Cerebellar nuclear complex (tissue), 1 donor: ENCODE measurements at regions not wholly inside any gene's neighbourhood (a gene's known extent, or its start where the extent isn't known, plus 50 kb on each side); places are given as distances from the start of the nearest gene placed in this dataset.

Experiments used
- DNase-seq, 2 experiments: peaks; one replicate each; lab custom pipeline; 2025; lab: John Stamatoyannopoulos, UW

DNA sequence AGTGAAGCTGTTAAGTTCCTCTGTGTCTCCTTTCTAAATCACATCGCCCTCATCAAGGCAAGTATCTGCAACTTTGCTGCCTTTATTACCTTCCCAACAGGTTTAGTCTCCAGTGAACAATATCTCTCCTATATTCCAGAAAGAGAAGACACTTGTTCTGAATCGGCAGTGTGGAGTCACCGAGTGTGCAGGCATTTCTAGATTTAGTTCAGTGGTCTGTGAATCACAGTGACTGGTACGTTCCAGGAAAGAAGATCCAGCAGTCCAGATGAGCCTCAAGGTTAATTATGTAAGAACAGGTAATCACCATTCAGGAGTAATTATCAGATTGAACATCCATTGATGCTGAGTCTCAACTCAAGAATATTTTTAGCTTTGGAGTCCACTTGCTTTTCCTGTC is 497.0 kb downstream of the FOXO1 start:
- no peak for DNase-seq

DNA sequence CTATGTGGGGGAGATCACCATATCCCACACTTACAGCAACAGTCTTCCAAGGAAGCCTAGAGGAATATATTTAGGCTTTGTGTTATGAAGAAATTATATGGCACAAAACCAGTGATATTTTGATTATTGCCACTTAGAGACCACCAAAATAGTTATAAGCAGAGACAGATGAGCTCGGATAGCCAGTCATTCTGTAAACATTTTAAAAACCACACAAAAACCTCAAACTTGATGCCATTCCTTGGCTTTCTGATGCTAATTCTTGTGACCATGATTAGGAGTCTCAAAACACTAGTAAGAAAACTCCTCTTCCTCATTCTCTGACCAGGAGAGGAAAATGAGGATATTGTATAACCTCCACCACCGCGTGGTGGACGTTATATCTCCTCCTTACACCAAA is 496.4 kb downstream of the FOXO1 start:
- no peak for DNase-seq

DNA sequence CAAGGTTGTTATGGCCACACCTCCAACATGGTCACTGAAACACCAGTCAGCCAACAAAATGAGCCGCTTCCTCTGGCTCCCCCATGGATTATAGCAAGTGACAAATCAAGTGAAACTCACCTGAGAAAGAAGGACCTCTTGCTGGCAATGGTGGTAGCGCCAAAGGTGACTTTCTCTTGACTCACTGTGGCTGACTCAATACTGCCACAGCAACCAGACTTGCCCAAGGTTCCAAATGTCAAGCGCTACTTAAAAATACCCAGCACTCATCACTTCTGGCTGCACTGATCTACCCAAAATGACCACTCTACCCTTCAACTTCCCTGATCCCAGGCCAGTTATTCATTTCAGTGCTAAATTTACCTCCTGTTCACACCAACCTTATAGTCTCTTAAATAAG is 495.5 kb downstream of the FOXO1 start:
- DNase-seq = no peak

DNA sequence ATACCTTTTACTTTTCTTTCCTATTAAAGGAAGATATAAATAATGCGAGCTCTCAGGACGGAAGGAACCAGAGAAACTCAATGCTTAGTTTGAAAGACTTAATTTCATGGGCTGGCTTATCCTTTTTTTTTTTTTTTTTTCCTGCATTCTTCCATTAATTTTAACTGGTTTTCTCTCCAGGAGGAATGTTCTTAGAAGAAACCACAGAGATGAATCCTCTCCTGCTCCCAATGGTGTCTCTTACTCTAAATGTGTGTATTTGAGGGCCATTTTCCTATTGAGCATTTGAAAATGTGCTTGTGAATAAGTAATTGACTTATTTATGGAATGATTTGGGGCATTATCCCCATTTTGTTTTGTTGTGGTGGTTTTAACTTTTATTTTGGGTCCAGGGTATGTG is 494.9 kb downstream of the FOXO1 start:
- no peak for DNase-seq

DNA sequence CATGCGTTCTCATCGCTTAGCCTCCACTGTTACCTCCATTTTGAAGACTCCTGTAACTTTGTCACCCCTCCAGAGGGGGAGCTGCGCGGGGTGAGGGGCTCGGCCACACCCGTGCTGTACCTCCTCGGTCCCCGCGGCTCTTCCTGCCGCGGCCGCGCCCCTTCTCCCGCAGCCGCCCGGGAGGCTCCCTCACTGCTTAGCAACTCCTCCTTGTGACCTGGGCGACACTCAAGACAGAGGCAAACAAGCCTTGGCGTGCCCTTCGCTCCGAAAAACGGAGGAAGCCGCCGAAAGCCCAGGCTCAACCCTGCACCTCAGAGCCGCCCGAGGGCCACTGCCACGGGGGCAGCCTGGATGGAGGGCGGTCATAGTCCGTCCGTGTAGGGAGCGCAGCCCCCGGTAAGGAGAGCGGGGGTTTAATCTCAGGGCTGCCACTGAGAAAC is 494.3 kb downstream of the FOXO1 start:
- no peak for DNase-seq

DNA sequence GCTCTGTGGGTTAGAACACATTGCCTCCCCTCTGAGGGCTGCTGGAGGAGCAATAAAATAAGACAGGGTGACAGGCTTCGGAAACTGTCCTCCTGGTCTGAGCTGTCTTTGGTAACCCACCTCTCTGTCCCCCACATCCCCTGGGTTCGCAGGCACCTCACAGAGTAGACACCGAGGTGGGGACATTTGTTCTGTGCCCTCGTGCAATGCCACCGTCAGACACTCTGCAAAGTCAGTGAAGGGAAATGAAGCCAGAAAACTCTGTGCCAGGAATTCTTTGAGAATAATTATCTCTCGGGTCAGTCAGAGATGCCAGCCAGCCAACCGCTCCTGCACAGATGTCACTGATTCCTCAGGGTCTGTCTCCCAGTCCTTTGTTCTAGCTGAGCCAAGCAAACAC is 493.6 kb downstream of the FOXO1 start:
- DNase-seq = no peak

DNA sequence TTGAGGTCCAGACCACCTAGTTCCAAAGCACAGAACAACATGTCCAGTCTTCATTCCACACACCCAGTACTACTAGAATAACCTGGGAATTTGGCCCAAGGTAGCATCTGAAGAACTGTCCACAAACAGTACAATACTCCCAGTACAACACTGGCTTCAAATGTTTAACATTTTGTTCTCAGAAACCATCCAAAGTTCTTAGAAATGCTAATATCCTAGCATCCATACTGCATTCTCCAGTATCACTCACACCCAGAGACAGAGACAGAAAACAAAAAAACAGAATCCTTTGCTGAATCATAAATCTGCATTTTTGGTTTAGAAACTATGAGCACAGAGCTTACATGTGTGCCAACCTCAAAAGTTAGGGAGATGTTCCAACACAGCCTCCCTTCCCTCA is 490.8 kb downstream of the FOXO1 start:
- DNase-seq = no peak

DNA sequence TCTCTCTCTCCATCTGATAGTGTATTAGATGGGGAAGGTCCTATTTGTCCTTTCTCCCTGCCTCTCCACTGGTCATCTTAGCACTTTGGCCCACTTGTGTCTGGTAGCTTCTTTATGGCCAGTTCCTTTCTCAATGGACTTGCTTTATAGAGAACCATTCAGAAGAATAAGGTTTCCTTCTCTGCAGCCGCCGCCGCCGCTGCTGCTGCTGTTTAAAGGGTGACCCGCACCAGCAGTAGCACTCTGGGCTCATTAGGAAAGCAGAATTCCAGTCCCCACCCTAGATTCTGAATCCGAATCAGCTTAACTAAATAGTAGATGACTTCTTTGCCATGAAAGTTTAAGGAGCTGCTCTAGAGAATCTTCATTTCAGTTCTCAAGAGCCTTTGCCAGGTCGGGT is 490.2 kb downstream of the FOXO1 start:
- no peak for DNase-seq

DNA sequence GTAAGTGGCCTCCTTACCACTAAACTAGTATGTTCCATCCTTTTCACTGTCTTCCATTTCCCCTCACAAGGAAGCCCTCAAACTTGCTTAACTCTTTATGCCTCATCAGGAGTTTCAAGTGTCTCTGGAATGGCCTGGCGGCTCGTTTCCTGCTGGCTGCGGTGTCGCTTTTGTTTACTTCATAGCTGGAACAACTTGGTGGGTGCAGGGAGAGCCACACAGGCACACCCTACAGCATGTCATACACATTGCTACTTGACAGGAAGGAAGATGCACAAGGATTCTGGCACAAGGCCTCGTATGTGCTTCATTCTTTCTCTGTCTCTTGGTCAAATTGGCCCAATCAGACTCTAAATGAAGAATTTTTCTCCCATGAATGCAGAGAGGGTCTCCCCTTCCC is 488.3 kb downstream of the FOXO1 start:
- no peak for DNase-seq

DNA sequence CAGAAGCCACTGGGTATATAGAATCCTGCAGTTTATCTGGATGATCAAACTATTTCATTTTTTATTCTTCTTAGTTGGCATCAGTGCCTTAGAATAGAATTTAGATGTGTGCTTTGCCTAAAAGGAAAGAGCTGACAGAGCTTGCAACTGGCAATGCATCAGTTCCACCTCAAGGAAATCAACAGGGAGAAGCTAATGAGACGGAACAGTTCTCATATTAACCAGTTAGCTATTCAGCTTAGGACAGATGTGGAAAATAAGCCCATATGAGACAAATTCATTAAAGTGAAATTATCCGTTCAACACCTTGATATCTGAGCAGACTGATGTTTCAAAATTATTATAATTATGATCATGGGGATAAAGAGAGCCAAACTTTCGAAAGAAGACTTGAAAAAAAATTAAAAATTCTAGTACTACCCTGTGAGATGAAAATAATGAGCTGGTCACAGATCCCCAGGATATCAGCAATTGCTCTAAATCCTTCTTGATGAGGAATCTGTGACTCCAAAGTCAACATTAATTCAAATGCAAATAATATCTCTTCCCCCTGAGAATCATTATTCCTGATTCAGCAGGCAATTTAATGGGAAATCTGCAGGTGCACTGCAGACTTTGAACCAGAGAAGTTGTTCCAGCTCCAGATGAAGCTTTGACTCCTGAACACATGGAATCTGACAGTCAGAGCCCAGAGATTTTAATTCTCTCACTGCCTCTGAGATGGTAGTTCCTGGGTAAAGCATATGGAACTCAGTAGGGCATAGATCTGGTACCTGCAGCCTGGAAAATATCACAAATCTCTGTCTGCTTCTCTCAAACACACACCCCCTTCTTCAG is 486.8 kb downstream of the FOXO1 start:
- no peak for DNase-seq

DNA sequence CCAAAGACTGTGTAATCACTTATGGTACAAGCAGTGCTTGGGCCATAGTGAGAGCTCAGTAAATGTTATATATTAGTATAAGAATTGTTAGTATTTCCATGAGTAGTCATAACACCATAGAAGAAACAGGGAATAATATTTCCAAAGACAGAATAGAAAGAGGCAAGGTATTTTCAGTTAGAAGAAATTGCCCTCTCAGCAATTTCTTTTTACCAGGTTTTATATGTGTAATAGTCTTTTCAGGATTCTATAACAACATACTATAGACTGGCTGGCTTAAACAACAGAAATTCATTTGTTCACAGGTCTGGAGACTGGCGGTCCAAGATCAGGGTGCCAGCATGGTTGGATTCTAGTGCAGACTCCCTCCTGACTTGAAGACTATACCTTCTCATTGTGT is 485.7 kb downstream of the FOXO1 start:
- no peak for DNase-seq

DNA sequence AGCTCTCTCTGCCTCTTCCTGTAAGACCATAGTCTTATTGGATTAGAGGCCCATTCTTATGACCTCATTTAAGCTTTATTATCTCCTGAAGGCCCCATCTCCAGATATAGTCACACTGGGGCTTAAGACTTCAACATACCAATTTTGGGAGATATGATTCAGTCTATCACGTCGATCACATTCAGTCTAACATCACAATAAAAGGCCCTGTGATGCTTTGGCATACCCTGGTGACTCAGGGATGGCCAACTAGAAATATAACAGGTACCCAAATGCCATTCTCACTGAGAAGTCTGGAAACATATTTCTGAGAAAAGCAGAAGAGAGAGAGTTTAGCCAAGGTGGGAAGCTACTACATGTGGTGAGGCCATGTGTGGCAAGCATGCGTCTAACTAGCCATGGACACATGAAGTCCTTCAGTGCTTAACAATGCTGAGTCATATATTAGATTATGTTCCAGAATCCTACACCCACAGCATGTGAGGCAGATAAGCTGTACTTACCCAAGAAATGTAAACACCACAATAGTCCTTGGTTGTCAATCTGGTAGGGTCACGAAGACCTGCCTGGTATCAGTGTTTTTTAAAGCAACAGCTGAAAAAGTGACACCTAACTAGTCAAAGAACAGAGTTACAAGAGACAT is 485.1 kb downstream of the FOXO1 start:
- DNase-seq = no peak

DNA sequence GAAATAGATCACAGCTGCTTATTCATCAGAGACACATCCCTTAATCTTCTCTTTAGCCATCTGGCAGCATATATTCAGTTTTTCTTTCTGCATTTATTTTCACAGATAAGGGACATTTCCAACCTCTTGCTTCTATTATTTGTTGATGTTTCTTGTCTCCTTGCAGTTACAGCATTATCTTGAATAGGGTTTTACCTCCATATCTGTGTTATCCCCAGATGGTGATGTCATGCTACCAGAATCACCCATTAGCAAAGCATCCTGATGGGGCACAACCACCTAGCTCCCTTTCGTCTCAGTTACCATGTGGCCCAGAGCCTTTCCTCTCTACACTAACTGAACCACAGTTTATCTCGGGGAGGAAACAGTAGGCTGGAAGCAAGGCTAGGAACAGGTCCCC is 483.9 kb downstream of the FOXO1 start:
- no peak for DNase-seq

DNA sequence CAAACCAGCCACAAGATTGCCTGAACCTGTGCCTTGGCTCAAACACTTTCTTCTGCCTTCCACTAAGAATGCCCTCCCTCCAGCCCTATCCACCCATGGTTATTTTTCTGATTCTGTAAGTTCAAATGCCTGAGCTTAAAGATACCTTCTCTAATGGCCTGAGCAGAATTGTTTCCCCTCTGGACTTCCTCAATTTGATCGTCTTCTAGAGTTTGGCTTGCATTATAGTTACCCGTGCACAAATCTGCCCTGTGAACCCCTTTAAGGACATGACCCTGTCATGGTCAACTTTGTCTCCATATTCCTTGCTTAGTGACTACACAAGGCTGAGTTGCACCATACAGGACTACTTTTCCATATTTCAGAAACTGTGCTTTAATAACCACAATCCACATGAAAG is 481.0 kb downstream of the FOXO1 start:
- DNase-seq = no peak

DNA sequence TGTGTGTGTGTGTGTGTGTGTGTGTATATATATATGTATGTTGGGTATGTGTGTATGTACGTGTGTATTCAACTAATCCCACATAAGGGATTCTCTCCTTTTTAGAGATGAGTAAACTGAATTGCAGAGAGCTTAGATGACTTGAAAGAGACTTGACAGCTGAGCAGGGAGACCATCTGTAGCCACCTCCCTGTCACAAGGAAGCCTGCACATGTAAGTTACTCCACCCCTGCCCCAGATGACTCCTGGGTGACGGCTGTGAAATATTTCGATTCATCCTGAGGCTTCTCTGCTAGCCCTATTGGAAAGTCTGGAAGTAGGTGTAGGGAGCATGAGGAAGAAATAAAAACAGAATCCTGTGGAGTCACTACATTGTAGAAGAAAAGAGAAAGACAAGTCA is 480.4 kb downstream of the FOXO1 start:
- DNase-seq = no peak

DNA sequence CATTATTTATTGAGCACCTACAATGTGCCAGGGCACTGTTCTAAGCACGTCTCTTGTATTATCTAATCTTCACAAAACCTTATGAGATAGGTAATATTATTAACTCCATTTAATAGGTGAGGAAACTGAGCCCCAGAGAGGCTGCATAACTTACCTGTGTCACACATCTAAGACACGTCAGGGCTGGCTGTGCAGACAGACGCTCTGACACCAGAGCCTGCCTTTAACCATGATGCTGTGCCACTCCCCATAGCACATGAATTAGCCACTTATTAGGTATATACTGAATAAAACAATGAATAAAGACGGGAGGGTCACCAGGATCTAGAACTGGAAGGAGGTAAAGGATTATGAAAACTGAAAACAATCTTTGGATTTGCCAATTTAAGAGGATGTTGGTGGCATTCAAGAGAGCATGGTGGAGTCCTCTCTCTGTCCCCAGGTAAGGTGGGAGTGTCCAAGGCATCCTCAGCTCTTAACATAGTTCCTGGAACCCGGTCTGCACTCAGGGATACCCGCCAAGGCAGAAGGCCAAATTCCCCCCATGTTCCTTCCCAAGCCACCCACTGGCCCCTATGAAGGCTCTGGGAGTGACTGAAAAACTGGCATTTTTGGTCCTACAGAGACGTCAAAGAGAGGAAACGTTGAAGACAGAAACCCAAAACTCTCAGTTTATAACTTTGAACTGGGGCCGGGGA is 479.7 kb downstream of the FOXO1 start:
- no peak for DNase-seq

DNA sequence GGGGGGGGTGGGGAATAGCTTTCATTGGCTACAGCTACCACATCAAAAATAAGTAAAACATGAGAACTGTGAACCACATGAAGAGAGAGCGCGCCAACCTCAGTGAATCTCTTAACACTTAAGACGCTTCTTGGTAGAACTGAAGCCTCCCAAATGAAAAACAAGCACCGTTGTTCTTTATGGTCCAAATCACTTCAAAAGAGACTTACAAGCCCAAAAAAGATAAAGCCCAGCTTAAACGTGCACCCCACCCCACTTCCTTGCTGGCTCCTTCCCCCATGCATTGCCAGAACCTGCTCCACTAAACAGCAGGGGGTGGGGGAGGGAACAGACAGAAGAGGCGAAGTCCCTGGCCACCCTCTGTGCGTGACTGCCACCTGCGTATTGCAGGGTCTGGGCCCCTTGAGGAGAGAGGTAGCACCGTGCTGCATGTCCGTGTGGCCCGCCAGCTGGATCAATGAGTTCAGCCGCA is 479.1 kb downstream of the FOXO1 start:
- no peak for DNase-seq

DNA sequence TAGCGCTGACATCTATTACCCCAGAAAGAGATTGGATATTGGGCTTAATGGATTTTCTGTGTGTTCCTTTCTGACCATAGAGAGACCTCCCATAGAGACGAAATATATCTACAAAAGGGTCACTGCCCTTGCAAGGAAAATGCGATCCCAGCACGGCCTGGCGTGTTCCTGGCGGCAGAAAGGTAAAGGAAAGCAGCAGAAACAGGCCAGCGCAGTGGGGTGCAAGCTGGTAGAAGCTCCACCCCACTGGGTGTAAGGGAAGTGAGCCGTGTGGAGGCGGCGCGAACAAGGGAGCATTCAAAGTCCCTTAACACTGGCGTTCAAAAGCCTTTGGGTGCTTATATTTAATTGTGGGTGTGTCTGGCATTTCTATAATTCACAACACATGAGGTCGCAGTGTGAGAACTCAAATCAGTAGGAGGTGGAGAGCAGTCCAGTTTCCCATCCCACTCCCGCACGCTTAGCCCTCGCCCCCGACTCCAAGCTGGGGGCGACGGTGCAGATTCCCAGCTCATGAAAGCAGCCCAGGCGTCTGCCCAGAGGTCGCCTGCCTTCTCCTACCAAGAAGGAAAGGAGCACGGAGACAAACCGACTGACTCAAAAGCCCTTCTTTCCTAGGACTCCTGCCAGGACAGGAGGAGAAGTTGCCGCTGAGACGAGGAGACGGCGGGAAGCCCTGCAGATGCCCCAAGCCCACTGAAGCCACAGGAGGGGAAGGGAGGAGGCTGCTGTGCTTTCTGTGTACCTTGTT is 478.4 kb downstream of the FOXO1 start:
- DNase-seq = no peak

DNA sequence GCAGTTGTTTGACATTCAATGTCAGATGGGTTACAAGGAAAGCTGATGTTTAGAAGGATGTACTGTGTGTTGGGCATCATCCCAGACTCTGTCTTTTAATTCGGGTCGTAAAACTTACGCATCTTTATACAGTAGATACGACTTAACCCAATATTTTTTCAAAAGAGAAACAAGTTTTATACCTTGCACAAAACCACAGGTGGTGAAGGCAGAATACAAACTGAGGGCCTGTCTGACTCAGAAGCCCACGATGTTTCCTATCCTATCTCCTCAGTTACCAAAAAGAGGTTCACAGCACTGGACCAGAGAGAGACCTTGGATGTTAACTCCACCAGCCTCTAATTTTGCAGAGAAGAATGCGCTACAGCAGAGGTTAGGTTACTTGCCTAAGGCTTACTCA is 477.0 kb downstream of the FOXO1 start:
- DNase-seq = no peak

DNA sequence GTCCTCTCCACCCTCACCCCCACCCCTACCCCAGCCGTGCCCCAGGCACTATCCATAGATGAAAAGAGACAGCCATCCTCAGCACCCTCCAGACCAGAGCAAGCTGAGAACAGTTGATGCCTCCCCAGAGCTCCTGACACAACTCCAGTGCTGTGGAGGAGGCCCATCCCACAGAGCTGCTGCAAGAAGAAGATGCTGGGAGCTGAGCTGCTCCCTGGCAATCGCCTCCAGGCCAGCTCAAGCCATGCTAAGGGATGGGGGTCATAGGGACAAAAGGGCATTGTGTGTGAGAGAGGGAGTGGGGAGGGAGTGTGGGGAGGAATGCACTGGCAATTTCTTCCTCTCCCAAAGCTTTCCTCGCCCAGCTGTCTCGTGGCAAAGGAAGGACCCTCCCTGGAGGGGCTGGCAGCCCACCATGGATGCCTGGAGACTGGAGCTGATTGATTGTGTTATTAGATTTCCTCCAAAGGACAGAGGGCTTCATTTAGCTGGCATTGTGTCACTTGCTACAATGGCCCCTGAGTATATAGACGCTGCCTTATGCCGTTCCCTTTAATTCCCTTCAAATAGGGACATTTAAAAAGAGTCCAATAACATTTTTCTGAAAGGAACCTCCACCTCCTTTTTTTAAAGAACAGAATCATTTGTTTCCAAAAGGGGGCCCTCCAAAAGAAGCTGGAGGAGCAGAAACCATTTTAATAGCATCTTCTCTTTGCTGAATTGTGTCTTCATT is 476.4 kb downstream of the FOXO1 start:
- DNase-seq = no peak

DNA sequence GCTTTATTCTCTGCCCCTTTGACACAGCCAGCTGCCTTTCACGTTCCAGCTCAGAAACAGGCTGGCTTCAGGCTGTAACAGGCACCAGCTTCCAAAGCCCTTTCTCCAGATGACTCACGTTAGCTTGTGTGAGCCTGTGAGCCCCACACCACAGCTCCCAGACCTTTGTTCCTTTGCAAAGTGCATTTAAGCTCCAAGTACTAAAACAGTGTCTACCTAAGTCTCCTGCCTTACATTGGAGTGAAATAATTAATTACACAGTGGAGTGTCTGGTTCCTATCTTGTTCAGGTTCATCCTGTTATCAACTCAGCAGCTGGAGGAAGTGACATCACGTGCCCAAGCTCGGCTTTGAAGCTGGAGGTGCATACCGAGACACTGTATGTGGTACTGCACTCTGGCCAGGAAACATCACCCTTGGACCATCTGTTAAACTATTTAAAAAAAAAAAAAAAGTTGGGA is 475.8 kb downstream of the FOXO1 start:
- no peak for DNase-seq
